SK-N-SH (cell line): ENCODE measurements at regions not wholly inside any gene's neighbourhood (a gene's known extent, or its start where the extent isn't known, plus 50 kb on each side); places are given as distances from the start of the nearest gene placed in this dataset.

Source experiments
- FOXM1 ChIP-seq: IDR thresholded peaks from 2 replicates; pipeline ENCODE4 v1.4.0; 2012; ENCODE audit warnings: low read depth, mild to moderate bottlenecking
- MXI1 ChIP-seq: IDR thresholded peaks from 2 replicates; pipeline ENCODE4 v1.6.1; 2012; ENCODE audit warnings: mild to moderate bottlenecking, low read depth, low read length, improper control_type of control experiment
- POLR2AphosphoS5 ChIP-seq: IDR thresholded peaks from 2 replicates; pipeline ENCODE4 v1.6.1; 2012; ENCODE audit warnings: low read depth, low read length
- SIN3A ChIP-seq: IDR thresholded peaks from 2 replicates; pipeline ENCODE4 v1.6.1; 2012; ENCODE audit warnings: low read depth, mild to moderate bottlenecking, low read length, moderate library complexity, borderline replicate concordance
- TF ChIP-seq, protein P1 (sequence below): fragments of 200-600 bp; sonication (generic); IDR thresholded peaks from 2 replicates; pipeline ENCODE4 v1.6.1; 2017; ENCODE audit warnings: antibody characterized with exemption, mild to moderate bottlenecking, moderate library complexity
- TF ChIP-seq, protein P2 (sequence below): IDR thresholded peaks from 2 replicates; pipeline ENCODE4 v1.4.0; 2012; ENCODE audit warnings: low read depth

DNA sequence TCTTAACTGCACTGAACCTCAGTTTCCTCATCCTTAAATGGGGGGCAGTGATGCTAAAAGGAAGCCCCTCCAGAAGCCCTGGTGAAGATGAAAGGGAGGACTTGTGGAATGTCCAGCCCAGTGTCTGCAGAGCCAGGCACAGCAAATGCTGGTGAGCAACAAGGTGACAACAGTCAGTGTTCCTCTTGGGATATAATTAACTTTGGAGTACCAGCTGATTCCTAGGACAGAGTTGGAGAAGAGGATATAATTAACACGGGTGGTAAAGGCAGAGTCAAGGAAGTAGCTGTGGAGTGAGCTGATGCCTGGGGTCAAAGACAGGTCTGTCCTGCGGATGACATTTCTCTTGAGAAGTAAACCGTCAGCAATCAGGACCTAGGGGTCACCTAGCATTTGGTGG, 60.7 kb upstream of the MRPS6 start:
- TF ChIP-seq, protein P1, sequence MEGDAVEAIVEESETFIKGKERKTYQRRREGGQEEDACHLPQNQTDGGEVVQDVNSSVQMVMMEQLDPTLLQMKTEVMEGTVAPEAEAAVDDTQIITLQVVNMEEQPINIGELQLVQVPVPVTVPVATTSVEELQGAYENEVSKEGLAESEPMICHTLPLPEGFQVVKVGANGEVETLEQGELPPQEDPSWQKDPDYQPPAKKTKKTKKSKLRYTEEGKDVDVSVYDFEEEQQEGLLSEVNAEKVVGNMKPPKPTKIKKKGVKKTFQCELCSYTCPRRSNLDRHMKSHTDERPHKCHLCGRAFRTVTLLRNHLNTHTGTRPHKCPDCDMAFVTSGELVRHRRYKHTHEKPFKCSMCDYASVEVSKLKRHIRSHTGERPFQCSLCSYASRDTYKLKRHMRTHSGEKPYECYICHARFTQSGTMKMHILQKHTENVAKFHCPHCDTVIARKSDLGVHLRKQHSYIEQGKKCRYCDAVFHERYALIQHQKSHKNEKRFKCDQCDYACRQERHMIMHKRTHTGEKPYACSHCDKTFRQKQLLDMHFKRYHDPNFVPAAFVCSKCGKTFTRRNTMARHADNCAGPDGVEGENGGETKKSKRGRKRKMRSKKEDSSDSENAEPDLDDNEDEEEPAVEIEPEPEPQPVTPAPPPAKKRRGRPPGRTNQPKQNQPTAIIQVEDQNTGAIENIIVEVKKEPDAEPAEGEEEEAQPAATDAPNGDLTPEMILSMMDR, result no peak
- TF ChIP-seq FOXM1, result no peak
- TF ChIP-seq, protein P2, sequence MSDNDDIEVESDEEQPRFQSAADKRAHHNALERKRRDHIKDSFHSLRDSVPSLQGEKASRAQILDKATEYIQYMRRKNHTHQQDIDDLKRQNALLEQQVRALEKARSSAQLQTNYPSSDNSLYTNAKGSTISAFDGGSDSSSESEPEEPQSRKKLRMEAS, result no peak
- TF ChIP-seq SIN3A, result no peak
- TF ChIP-seq MXI1, result no peak
- TF ChIP-seq POLR2AphosphoS5, result no peak
